Right lung (tissue), 2 donors: ENCODE measurements at regions not wholly inside any gene's neighbourhood (a gene's known extent, or its start where the extent isn't known, plus 50 kb on each side); places are given as distances from the start of the nearest gene placed in this dataset.

ENCODE experiments used
- DNase-seq, 2 donors: peaks; one replicate each; pipeline ENCODE4 v3.0.0-alpha.2; 2013

- peak in 1 of 2 donors; percentile 11 for DNase-seq
These were observed 395.3 kb upstream of the SULF2 start for GRCh38 chr20:48180618-48181017.

GRCh38 chr20:48180024-48180423 lies 394.7 kb upstream of the SULF2 start:
- no peak for DNase-seq

- no peak for DNase-seq
These were observed 393.4 kb upstream of the SULF2 start for GRCh38 chr20:48178633-48179032.

- DNase-seq = no peak
These were observed 391.8 kb upstream of the SULF2 start for GRCh38 chr20:48177058-48177457.

DNA sequence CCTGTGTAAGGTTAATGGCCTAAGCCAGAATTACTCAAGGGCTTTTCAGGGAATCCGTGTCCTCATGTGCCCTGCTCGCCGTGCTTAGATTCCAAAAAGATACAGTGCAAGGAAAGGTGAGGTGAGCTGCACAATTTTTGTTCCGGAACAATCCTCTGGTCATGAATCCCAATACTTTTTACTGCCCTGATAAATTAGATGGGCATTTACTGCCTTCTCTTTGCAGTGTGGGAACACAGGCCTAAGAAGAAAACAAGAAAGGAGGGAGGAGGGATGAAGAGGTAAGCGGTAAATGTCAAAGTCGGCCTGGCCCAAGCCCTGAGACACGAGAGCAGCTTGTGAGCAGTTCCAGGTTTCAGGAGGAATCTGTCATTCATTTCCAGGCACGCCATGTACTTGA lies 390.9 kb upstream of the SULF2 start:
- no peak for DNase-seq

DNA sequence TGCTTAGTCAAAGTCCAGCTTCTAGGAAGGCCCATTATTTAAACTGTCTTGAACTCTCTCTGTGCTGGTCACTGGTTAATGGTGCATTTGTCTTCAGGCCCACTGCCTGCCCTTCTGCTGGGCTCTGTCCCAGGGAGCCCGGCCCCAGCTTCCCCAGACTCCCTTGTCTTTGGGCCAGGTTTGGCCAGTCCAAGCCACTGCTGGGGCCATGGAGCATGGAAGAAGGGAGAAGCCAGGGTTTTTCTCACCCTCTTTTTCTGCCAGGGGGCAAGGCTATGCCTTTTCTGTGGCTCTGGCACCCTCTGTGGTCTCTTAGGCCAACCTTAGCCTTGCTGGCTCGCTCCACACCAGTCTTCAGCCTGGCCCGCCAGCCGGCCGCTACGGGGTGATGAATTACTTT lies 390.0 kb upstream of the SULF2 start:
- no peak for DNase-seq

DNA sequence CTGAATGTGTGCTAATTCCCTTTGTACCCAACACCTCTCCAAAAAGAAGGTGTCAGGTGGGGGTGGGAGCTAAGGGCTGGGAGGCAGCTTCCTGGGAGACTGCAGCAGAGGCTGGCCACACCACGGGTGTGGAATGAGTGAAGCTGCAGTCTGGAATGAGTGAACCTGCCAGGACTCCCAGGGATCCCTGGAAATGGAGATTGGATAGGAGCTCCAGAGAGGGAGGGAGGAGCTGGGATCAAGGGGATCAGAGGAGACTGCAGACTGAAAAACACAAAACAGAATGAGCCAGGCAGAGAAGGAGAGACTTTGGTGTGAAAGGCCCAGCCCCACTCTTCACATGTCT lies 387.0 kb upstream of the SULF2 start:
- no peak for DNase-seq

- no peak for DNase-seq
These were observed 386.5 kb upstream of the SULF2 start for GRCh38 chr20:48171626-48172356.

- no peak for DNase-seq
These were observed 385.8 kb upstream of the SULF2 start for GRCh38 chr20:48171071-48171470.

DNA sequence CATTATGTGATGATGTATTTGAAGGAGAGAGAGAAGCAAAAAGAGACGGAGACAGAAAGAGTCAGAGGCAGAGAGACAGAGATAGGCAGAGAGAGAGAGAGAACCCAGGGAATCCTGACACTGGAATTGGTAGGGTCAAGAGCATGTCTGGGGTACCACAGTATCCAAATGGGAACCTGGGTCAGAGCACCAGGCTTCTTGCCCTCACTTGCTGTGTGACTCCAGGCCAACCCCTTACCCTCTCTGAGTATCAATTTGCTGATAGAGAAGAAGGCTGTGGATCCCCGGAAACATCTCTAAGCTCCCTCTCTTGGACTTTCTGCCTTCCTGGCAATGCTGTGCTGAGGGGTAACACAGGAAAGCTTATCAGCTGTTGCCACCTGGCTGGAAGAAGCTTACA lies 385.3 kb upstream of the SULF2 start:
- DNase-seq = no peak

GRCh38 chr20:48169650-48170225 lies 384.5 kb upstream of the SULF2 start:
- no peak for DNase-seq

- DNase-seq = no peak
These were observed 381.0 kb upstream of the SULF2 start for GRCh38 chr20:48166082-48166835.

GRCh38 chr20:48165401-48165685 lies 380.1 kb upstream of the SULF2 start:
- no peak for DNase-seq

GRCh38 chr20:48164566-48165400 lies 379.5 kb upstream of the SULF2 start:
- no peak for DNase-seq

DNA sequence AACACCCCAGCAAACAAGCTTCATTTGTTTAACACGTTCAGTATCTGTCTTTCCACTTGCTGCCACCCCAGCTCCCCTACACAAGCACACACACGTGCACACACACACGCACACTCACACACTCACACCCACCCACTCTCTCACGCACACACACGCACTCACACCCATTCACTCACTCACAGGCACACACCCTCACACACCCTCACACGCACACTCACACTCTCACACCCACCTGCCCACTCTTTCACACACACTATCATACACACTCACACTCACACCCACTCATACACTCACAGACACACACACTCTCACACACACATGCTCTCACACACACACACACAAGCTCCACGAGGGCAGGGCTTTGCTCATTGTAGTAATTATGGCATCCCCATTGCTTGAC lies 378.8 kb upstream of the SULF2 start:
- no peak for DNase-seq

GRCh38 chr20:48163505-48163904 lies 378.2 kb upstream of the SULF2 start:
- no peak for DNase-seq

- DNase-seq = no peak
These were observed 377.3 kb upstream of the SULF2 start for GRCh38 chr20:48162621-48163020.

DNA sequence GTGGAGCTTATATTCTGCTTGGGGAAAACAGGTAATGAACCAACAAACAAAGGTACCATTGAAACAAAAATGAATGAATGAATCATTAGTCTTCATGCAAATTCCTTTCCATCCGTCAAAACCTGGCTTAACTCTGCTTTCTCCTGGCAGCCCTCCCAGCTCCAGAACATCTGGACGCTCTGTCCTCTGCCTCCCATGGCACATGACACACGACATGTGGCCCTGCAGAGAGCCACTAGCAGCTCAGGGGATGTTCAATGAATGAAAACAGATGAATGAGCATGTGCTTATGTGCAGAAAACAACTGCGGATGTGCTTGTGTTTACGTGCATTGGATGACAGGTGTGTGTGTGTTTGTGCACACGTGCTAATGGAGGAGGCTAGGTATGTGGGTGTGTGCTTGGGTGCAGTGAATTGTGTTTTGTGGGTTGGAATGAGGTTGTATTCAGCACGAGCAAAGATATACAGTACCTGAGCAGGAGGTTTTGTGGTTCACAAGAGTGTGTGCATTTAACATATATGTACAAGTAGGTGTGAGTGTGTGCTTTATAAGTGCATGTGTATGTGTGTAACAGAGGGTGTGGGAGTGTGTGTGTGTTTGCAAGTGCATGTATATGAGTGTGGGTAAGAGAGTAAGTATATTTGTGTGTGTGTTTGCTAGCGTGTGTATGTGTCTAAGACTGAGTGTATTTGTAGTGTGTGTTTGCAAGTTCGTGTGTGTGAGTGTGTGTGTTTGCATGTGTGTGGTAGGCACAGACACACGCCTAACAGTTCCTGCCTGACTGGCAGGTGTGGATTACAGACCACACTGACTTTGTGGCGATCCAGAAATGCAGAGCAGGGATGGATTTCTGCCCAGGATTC lies 374.1 kb upstream of the SULF2 start:
- DNase-seq = no peak

DNA sequence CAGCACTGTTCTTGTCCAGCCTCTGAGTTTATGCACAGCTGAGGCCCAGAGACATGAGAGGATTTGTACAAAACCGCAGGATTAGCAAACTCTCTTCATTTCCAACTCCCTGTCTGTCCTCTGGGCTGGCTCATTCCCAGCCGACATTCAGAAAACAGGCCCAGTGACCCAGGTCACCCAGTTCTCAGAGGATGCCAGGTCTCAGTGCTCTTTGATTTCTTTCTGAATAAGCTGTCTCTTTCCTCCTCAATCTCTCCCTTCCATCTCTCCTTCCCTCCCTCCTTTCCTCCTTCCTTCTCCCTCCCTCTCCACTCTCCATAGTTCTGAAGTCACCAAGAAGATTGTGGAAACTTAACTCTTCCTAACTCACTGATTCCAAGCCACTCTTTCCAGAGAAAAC lies 372.7 kb upstream of the SULF2 start:
- DNase-seq = no peak

GRCh38 chr20:48156951-48157700 lies 371.8 kb upstream of the SULF2 start:
- no peak for DNase-seq

DNA sequence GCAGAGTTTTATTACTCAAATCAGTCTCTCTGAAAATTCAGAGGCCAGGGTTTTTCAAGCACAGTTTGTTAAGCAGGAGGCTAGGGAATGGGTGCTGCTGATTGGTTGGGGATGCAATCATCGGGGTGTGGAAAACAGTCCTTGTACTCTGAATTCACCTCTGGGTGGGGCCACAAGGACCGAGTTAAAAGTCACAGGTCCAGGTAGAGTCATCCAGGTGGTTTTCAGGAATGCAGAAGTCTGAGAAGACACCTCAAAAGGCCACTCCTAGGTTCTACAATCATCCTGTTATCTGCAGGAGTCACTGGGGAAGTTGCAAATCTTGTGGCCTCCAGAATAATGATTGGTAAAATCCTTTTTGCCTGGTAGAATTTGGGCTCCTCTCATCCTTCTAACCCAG lies 371.2 kb upstream of the SULF2 start:
- DNase-seq = no peak
